ENCODE measurements at regions not wholly inside any gene's neighbourhood (a gene's known extent, or its start where the extent isn't known, plus 50 kb on each side); places are given as distances from the start of the nearest gene placed in this dataset.

DNA sequence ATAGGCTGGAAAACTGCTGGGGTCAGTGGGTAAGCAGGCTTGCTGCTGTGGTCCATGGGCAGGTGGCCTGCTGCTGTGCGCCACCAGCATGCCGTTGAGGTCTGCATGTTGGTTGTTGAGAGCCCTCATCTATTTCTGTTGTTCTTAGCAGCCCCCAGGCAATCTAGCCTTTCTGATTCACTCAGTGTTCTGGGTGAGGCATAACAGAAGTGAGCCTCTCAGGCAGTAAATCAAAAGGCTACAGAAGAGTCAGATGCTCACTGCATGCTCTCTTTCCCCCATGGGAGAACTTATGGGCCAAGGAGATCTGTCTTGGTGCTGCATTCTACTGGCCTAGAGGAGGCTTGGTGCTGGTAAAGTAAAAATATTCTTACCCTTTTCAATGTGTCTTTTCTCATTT lies 67.8 kb upstream of the ATP10A start:
- H3K4me3 ChIP-seq (ENCODE audit: low read depth, low read length), result no peak overlapping the region
- TF ChIP-seq, protein P1, sequence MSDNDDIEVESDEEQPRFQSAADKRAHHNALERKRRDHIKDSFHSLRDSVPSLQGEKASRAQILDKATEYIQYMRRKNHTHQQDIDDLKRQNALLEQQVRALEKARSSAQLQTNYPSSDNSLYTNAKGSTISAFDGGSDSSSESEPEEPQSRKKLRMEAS (IDR thresholded peaks at IDR 0.05; ENCODE audit: low read depth, low read length), result no peak
- TF ChIP-seq POLR2A (IDR thresholded peaks at IDR 0.05; ENCODE audit: extremely low read depth, insufficient read length), result no peak
- TF ChIP-seq, protein P2, sequence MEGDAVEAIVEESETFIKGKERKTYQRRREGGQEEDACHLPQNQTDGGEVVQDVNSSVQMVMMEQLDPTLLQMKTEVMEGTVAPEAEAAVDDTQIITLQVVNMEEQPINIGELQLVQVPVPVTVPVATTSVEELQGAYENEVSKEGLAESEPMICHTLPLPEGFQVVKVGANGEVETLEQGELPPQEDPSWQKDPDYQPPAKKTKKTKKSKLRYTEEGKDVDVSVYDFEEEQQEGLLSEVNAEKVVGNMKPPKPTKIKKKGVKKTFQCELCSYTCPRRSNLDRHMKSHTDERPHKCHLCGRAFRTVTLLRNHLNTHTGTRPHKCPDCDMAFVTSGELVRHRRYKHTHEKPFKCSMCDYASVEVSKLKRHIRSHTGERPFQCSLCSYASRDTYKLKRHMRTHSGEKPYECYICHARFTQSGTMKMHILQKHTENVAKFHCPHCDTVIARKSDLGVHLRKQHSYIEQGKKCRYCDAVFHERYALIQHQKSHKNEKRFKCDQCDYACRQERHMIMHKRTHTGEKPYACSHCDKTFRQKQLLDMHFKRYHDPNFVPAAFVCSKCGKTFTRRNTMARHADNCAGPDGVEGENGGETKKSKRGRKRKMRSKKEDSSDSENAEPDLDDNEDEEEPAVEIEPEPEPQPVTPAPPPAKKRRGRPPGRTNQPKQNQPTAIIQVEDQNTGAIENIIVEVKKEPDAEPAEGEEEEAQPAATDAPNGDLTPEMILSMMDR (IDR thresholded peaks at IDR 0.05; ENCODE audit: low read depth, low read length), result no peak
- no peak for DNase-seq (ENCODE audit: low read depth)
